Chondrocyte (in vitro differentiated cells): ENCODE measurements at regions not wholly inside any gene's neighbourhood (a gene's known extent, or its start where the extent isn't known, plus 50 kb on each side); places are given as distances from the start of the nearest gene placed in this dataset.

Experiments
- DNase-seq: peaks from one replicate; pipeline ENCODE4 v3.0.0; 2021; ENCODE audit warnings: mixed read lengths, low spot score
- H3K27ac Mint-ChIP-seq: one replicate; pipeline ENCODE4 v1.8.0; 2021; ENCODE audit warnings: mild to moderate bottlenecking, moderate library complexity, mixed read lengths; ENCODE audit not compliant: unreplicated experiment
- H3K27me3 Mint-ChIP-seq: 2 replicates; pipeline ENCODE4 v1.8.0; 2021; ENCODE audit warnings: low read depth, mixed read lengths
- H3K36me3 Mint-ChIP-seq: 2 replicates; pipeline ENCODE4 v1.8.0; 2021; ENCODE audit warnings: low read depth, mixed read lengths
- H3K4me1 Mint-ChIP-seq: 2 replicates; pipeline ENCODE4 v1.8.0; 2021; ENCODE audit warnings: low read depth, mild to moderate bottlenecking, mixed read lengths
- H3K4me3 Mint-ChIP-seq: one replicate; pipeline ENCODE4 v1.8.0; 2021; ENCODE audit warnings: mild to moderate bottlenecking, moderate library complexity, mixed read lengths; ENCODE audit not compliant: unreplicated experiment
- H3K9me3 Mint-ChIP-seq: 2 replicates; pipeline ENCODE4 v1.8.0; 2021; ENCODE audit warnings: low read depth, mixed read lengths
- CTCF ChIP-seq: fragments of 200-600 bp; sonication (generic); IDR thresholded peaks from 2 replicates; pipeline ENCODE4 v1.5.0; 2021; ENCODE audit warnings: antibody characterized with exemption, mild to moderate bottlenecking, moderate library complexity

DNA sequence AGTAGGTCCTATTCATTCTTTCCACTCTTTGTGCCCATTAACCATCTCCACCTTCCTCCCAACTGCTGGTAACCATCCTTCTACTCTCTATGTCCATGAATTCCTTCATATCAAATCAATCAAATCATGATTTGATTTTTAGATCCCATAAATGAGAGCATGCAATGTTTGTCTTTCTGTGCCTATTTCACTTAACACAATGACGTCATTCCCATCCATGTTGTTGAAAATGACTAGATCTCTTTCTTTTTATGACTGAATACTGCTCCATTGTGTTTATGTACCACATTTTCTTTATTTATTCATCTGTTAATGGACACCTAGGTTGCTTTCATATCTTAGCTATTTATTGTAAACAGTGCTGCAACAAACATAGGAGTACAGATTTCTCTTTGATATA lies 827.3 kb upstream of the NRXN1 start:
- Mint-ChIP-seq H3K4me1 (no peaks in the 10 kb centered on the region), H3K27ac (no peak overlapping the region), H3K27me3 (no peaks in the 10 kb centered on the region), H3K36me3 (no peaks in the 10 kb centered on the region), H3K9me3 (peaks cover 12% of the 10 kb centered on the region), H3K4me3 (no peak overlapping the region)
- no peak for TF ChIP-seq CTCF
- no peak for DNase-seq

DNA sequence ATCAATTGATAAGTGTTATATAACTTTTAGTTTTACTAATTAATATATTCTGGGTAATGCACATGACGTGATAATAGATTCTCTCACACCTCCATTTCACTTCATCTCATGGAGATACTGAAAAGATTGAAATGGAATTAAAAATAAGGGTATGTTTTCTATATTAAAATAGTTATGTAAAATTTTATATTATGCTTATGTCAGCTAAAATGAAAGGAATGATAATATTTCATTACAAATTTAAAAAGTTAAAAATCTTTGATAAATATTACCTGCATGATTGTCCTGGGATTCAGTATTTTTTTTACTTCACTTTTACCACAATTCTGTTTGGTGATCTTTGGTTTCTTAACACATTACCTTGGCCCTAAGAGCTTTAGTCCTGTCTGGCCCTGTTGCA lies 823.8 kb upstream of the NRXN1 start:
- Mint-ChIP-seq H3K27ac (no peak overlapping the region), H3K4me3 (no peak overlapping the region), H3K36me3 (no peaks in the 10 kb centered on the region), H3K4me1 (no peaks in the 10 kb centered on the region), H3K9me3 (peaks cover 8% of the 10 kb centered on the region), H3K27me3 (no peaks in the 10 kb centered on the region)
- no peak for TF ChIP-seq CTCF
- no peak for DNase-seq

- TF ChIP-seq CTCF, result no peak
- no peak for DNase-seq
- Mint-ChIP-seq H3K27me3 (no peaks in the 10 kb centered on the region), H3K27ac (no peak overlapping the region), H3K36me3 (no peaks in the 10 kb centered on the region), H3K4me3 (no peak overlapping the region), H3K4me1 (no peaks in the 10 kb centered on the region), H3K9me3 (no peaks in the 10 kb centered on the region)
Observed at GRCh38 chr2:51846796-51847195, 814.9 kb upstream of the NRXN1 start.

- H3K9me3 Mint-ChIP-seq, result no peaks in the 10 kb centered on the region
- H3K36me3 Mint-ChIP-seq, result no peaks in the 10 kb centered on the region
- H3K27ac Mint-ChIP-seq, result no peak overlapping the region
- no peak for TF ChIP-seq CTCF
- DNase-seq, result no peak
- H3K4me1 Mint-ChIP-seq, result no peaks in the 10 kb centered on the region
- no peaks in the 10 kb centered on the region for H3K27me3 Mint-ChIP-seq
- H3K4me3 Mint-ChIP-seq, result no peak overlapping the region
Observed at GRCh38 chr2:51846018-51846417, 814.1 kb upstream of the NRXN1 start.

- no peak overlapping the region for H3K4me3 Mint-ChIP-seq
- DNase-seq, result no peak
- no peak for TF ChIP-seq CTCF
- H3K27ac Mint-ChIP-seq, result no peak overlapping the region
- H3K4me1 Mint-ChIP-seq, result no peaks in the 10 kb centered on the region
- H3K9me3 Mint-ChIP-seq, result no peaks in the 10 kb centered on the region
- H3K36me3 Mint-ChIP-seq, result no peaks in the 10 kb centered on the region
- no peaks in the 10 kb centered on the region for H3K27me3 Mint-ChIP-seq
Observed at GRCh38 chr2:51844596-51844995, 812.7 kb upstream of the NRXN1 start.
